ENCODE measurements at regions not wholly inside any gene's neighbourhood (a gene's known extent, or its start where the extent isn't known, plus 50 kb on each side); places are given as distances from the start of the nearest gene placed in this dataset.

GRCh38 chr5:147957901-147958300, 51.6 kb upstream of the C5orf46 start:
- no peak overlapping the region for H2AFZ ChIP-seq (ENCODE audit: low read length)
- no TSS peak for BruUV-seq (replicated peaks)

GRCh38 chr5:147956842-147957223, 50.5 kb upstream of the C5orf46 start:
- Histone ChIP-seq H3K9me3 (ENCODE audit: low read length) (no peaks in the 10 kb centered on the region), H3K27ac (ENCODE audit: low read depth, low read length, poor library complexity, severe bottlenecking) (no peak overlapping the region), H3K4me2 (ENCODE audit: low read length) (no peak overlapping the region), H2AFZ (ENCODE audit: low read length) (no peak overlapping the region), H3K4me3 (ENCODE audit: low read depth, low read length, poor library complexity, severe bottlenecking) (no peak overlapping the region), H3K4me1 (ENCODE audit: insufficient read depth, low read length, poor library complexity, severe bottlenecking) (no peaks in the 10 kb centered on the region), H3K79me2 (ENCODE audit: insufficient read depth, low read depth, low read length) (no peaks in the 10 kb centered on the region), H3K9me2 (ENCODE audit: insufficient read depth, low read length) (no peaks in the 10 kb centered on the region), H4K20me1 (ENCODE audit: insufficient read depth, low read length) (no peaks in the 10 kb centered on the region), H3K36me3 (ENCODE audit: insufficient read depth, low read length) (no peaks in the 10 kb centered on the region)
- DNase-seq (ENCODE audit: low spot score), result no peak
- intact Hi-C loops (cut with micrococcal nuclease; ENCODE audit: unreplicated experiment), result loop anchor here (10.0 kb wide), 1 partner anchor 168 kb away; no protein-coding TSS in a partner anchor
- POLR2A ChIA-PET, result interaction anchor here (0.8 kb wide), 1 partner anchor 31 kb away, joined by 4 read pairs; no protein-coding TSS in a partner anchor
- BruUV-seq (replicated peaks), result no TSS peak
- TF ChIP-seq EZH2phosphoT487 (IDR thresholded peaks at IDR 0.05; ENCODE audit: borderline replicate concordance, low read depth, low read length), result no peak
- TF ChIP-seq CTCF (conservative IDR thresholded peaks at IDR 0.05; ENCODE audit: low read length), result no peak
- CTCF ChIA-PET (ENCODE audit: unreplicated experiment), result no interaction called here

More at GRCh38 chr5:147957901-147958300, 51.6 kb upstream of the C5orf46 start:
- no peak for DNase-seq (ENCODE audit: low spot score)
- Histone ChIP-seq H3K9me2 (ENCODE audit: insufficient read depth, low read length) (no peaks in the 10 kb centered on the region), H3K4me2 (ENCODE audit: low read length) (no peak overlapping the region), H3K36me3 (ENCODE audit: insufficient read depth, low read length) (no peaks in the 10 kb centered on the region), H3K4me3 (ENCODE audit: low read depth, low read length, poor library complexity, severe bottlenecking) (no peak overlapping the region), H3K9me3 (ENCODE audit: low read length) (no peaks in the 10 kb centered on the region), H4K20me1 (ENCODE audit: insufficient read depth, low read length) (no peaks in the 10 kb centered on the region), H3K27ac (ENCODE audit: low read depth, low read length, poor library complexity, severe bottlenecking) (no peak overlapping the region), H3K79me2 (ENCODE audit: insufficient read depth, low read depth, low read length) (no peaks in the 10 kb centered on the region), H3K4me1 (ENCODE audit: insufficient read depth, low read length, poor library complexity, severe bottlenecking) (no peaks in the 10 kb centered on the region)
- intact Hi-C loops (cut with micrococcal nuclease; ENCODE audit: unreplicated experiment), result loop anchor here (10.0 kb wide), 1 partner anchor 167 kb away; no protein-coding TSS in a partner anchor
- ChIA-PET CTCF (ENCODE audit: unreplicated experiment) (no interaction called here), POLR2A (no interaction called here)
- no peak for TF ChIP-seq EZH2phosphoT487 (IDR thresholded peaks at IDR 0.05; ENCODE audit: borderline replicate concordance, low read depth, low read length)
- no peak for TF ChIP-seq CTCF (conservative IDR thresholded peaks at IDR 0.05; ENCODE audit: low read length)

- Histone ChIP-seq H3K4me3 (ENCODE audit: low read depth, low read length, poor library complexity, severe bottlenecking) (no peak overlapping the region), H3K79me2 (ENCODE audit: insufficient read depth, low read depth, low read length) (no peaks in the 10 kb centered on the region), H2AFZ (ENCODE audit: low read length) (no peak overlapping the region), H3K4me1 (ENCODE audit: insufficient read depth, low read length, poor library complexity, severe bottlenecking) (no peaks in the 10 kb centered on the region), H3K36me3 (ENCODE audit: insufficient read depth, low read length) (no peaks in the 10 kb centered on the region), H3K9me2 (ENCODE audit: insufficient read depth, low read length) (no peaks in the 10 kb centered on the region), H4K20me1 (ENCODE audit: insufficient read depth, low read length) (no peaks in the 10 kb centered on the region), H3K9me3 (ENCODE audit: low read length) (no peaks in the 10 kb centered on the region), H3K4me2 (ENCODE audit: low read length) (no peak overlapping the region), H3K27ac (ENCODE audit: low read depth, low read length, poor library complexity, severe bottlenecking) (no peak overlapping the region)
- TF ChIP-seq CTCF (conservative IDR thresholded peaks at IDR 0.05; ENCODE audit: low read length) (no peak), EZH2phosphoT487 (IDR thresholded peaks at IDR 0.05; ENCODE audit: borderline replicate concordance, low read depth, low read length) (no peak)
- no peak for DNase-seq (ENCODE audit: low spot score)
- intact Hi-C loops (cut with micrococcal nuclease; ENCODE audit: unreplicated experiment), result loop anchor here (10.0 kb wide), 1 partner anchor 169 kb away; no protein-coding TSS in a partner anchor
- BruUV-seq (replicated peaks), result no TSS peak
- POLR2A ChIA-PET, result interaction anchor here (0.8 kb wide), 1 partner anchor 31 kb away, joined by 4 read pairs; no protein-coding TSS in a partner anchor
- CTCF ChIA-PET (ENCODE audit: unreplicated experiment), result no interaction called here
These were observed 49.9 kb upstream of the C5orf46 start for GRCh38 chr5:147956064-147956841.

Data from OCI-LY7 (cell line).